ENCODE measurements at regions not wholly inside any gene's neighbourhood (a gene's known extent, or its start where the extent isn't known, plus 50 kb on each side); places are given as distances from the start of the nearest gene placed in this dataset.

- TF ChIP-seq CTCF (IDR thresholded peaks at IDR 0.05; ENCODE audit: unreplicated experiment), result no peak
- CTCF ChIA-PET, result interaction anchor here (0.7 to 5.0 kb wide), 3 partner anchors 9 to 1485 kb away, joined by 3 to 22 read pairs (median 5); no protein-coding TSS in a partner anchor
- H3K27ac Mint-ChIP-seq (ENCODE audit: low read depth, unreplicated experiment), result no peak overlapping the region
- peaks cover 58% of the 10 kb centered on the region for H3K27me3 Mint-ChIP-seq (ENCODE audit: insufficient read depth, unreplicated experiment)
- intact Hi-C loops (cut with micrococcal nuclease), result no loop called here
- no peak overlapping the region for H3K4me3 Mint-ChIP-seq (ENCODE audit: unreplicated experiment)
- no peaks in the 10 kb centered on the region for H3K9me3 Mint-ChIP-seq (ENCODE audit: unreplicated experiment)
- BruUV-seq (replicated peaks), result no TSS peak
- H3K4me1 Mint-ChIP-seq (ENCODE audit: insufficient read depth, unreplicated experiment), result peaks cover 6% of the 10 kb centered on the region
- no peak for DNase-seq (ENCODE audit: unreplicated experiment)
- POLR2A ChIA-PET, result interaction anchor here (0.6 to 1.3 kb wide), 2 partner anchors 37 to 239 kb away, joined by 3 to 4 read pairs; no protein-coding TSS in a partner anchor
- H3K36me3 Mint-ChIP-seq (ENCODE audit: insufficient read depth, unreplicated experiment), result no peaks in the 10 kb centered on the region
Measured at GRCh38 chr1:219797009-219797408, 131.3 kb downstream of the SLC30A10 start.

GRCh38 chr1:219795363-219795917 lies 132.9 kb downstream of the SLC30A10 start:
- Mint-ChIP-seq H3K4me1 (ENCODE audit: insufficient read depth, unreplicated experiment) (peaks cover 6% of the 10 kb centered on the region), H3K36me3 (ENCODE audit: insufficient read depth, unreplicated experiment) (no peaks in the 10 kb centered on the region), H3K4me3 (ENCODE audit: unreplicated experiment) (no peak overlapping the region), H3K27me3 (ENCODE audit: insufficient read depth, unreplicated experiment) (peaks cover 58% of the 10 kb centered on the region), H3K27ac (ENCODE audit: low read depth, unreplicated experiment) (no peak overlapping the region), H3K9me3 (ENCODE audit: unreplicated experiment) (no peaks in the 10 kb centered on the region)
- no peak for DNase-seq (ENCODE audit: unreplicated experiment)
- intact Hi-C loops (cut with micrococcal nuclease), result no loop called here
- no peak for TF ChIP-seq CTCF (IDR thresholded peaks at IDR 0.05; ENCODE audit: unreplicated experiment)
- no TSS peak for BruUV-seq (replicated peaks)
- ChIA-PET CTCF (interaction anchor here (0.6 to 5.0 kb wide), 3 partner anchors 17 to 217 kb away, joined by 3 to 22 read pairs (median 5); no protein-coding TSS in a partner anchor), POLR2A (interaction anchor here (0.6 kb wide), 1 partner anchor 9 kb away, joined by 3 read pairs; no protein-coding TSS in a partner anchor)

GRCh38 chr1:219794085-219794743 lies 134.1 kb downstream of the SLC30A10 start:
- H3K36me3 Mint-ChIP-seq (ENCODE audit: insufficient read depth, unreplicated experiment), result no peaks in the 10 kb centered on the region
- TF ChIP-seq CTCF (IDR thresholded peaks at IDR 0.05; ENCODE audit: unreplicated experiment), result no peak
- no peak for DNase-seq (ENCODE audit: unreplicated experiment)
- peaks cover 58% of the 10 kb centered on the region for H3K27me3 Mint-ChIP-seq (ENCODE audit: insufficient read depth, unreplicated experiment)
- H3K27ac Mint-ChIP-seq (ENCODE audit: low read depth, unreplicated experiment), result no peak overlapping the region
- H3K9me3 Mint-ChIP-seq (ENCODE audit: unreplicated experiment), result no peaks in the 10 kb centered on the region
- BruUV-seq (replicated peaks), result no TSS peak
- ChIA-PET POLR2A (no interaction called here), CTCF (interaction anchor here (0.7 kb wide), 1 partner anchor 22 kb away, joined by 5 read pairs; no protein-coding TSS in a partner anchor)
- intact Hi-C loops (cut with micrococcal nuclease), result no loop called here
- H3K4me1 Mint-ChIP-seq (ENCODE audit: insufficient read depth, unreplicated experiment), result peaks cover 6% of the 10 kb centered on the region
- H3K4me3 Mint-ChIP-seq (ENCODE audit: unreplicated experiment), result no peak overlapping the region

GRCh38 chr1:219792337-219793021 lies 135.9 kb downstream of the SLC30A10 start:
- ChIA-PET POLR2A (no interaction called here), CTCF (interaction anchor here (0.6 kb wide), 1 partner anchor 11 kb away, joined by 3 read pairs; no protein-coding TSS in a partner anchor)
- Mint-ChIP-seq H3K27ac (ENCODE audit: low read depth, unreplicated experiment) (no peak overlapping the region), H3K4me3 (ENCODE audit: unreplicated experiment) (no peak overlapping the region), H3K4me1 (ENCODE audit: insufficient read depth, unreplicated experiment) (no peaks in the 10 kb centered on the region), H3K27me3 (ENCODE audit: insufficient read depth, unreplicated experiment) (peaks cover 63% of the 10 kb centered on the region), H3K9me3 (ENCODE audit: unreplicated experiment) (no peaks in the 10 kb centered on the region), H3K36me3 (ENCODE audit: insufficient read depth, unreplicated experiment) (no peaks in the 10 kb centered on the region)
- DNase-seq (ENCODE audit: unreplicated experiment), result no peak
- intact Hi-C loops (cut with micrococcal nuclease), result no loop called here
- TF ChIP-seq CTCF (IDR thresholded peaks at IDR 0.05; ENCODE audit: unreplicated experiment), result no peak
- BruUV-seq (replicated peaks), result no TSS peak

Data from MCF 10A (cell line).